H9 (cell line): ENCODE measurements at regions not wholly inside any gene's neighbourhood (a gene's known extent, or its start where the extent isn't known, plus 50 kb on each side); places are given as distances from the start of the nearest gene placed in this dataset.

Source experiments
- DNase-seq: peaks from one replicate; pipeline ENCODE4 v3.0.0-alpha.2; 2017
- H2AFZ ChIP-seq: one replicate; pipeline ENCODE4 v1.6.1; 2013; ENCODE audit warnings: mild to moderate bottlenecking, low read length, control low read depth, moderate library complexity
- H2AK5ac ChIP-seq: 2 replicates; pipeline ENCODE4 v1.6.1; 2013; ENCODE audit warnings: low read length, control low read depth, mixed read lengths; ENCODE audit not compliant: insufficient read length
- H2BK120ac ChIP-seq: one replicate; pipeline ENCODE4 v1.6.1; 2013; ENCODE audit warnings: low read depth, mild to moderate bottlenecking, low read length, control low read depth, inconsistent platforms; ENCODE audit not compliant: poor library complexity, severe bottlenecking
- H2BK12ac ChIP-seq: 2 replicates; pipeline ENCODE4 v1.6.1; 2013; ENCODE audit warnings: low read length, control low read depth, mixed read lengths, low read depth; ENCODE audit not compliant: insufficient read length
- H2BK15ac ChIP-seq: 2 replicates; pipeline ENCODE4 v1.6.1; 2013; ENCODE audit warnings: low read depth, low read length, control low read depth
- H2BK20ac ChIP-seq: one replicate; pipeline ENCODE4 v1.6.1; 2013; ENCODE audit warnings: low read depth, mild to moderate bottlenecking, low read length, control low read depth, inconsistent platforms; ENCODE audit not compliant: poor library complexity, severe bottlenecking
- H2BK5ac ChIP-seq: 2 replicates; pipeline ENCODE4 v1.6.1; 2013; ENCODE audit warnings: low read length, control low read depth, mixed read lengths; ENCODE audit not compliant: insufficient read length
- H3K14ac ChIP-seq: 2 replicates; pipeline ENCODE4 v1.6.1; 2013; ENCODE audit warnings: low read length, control low read depth; ENCODE audit not compliant: insufficient read depth
- H3K18ac ChIP-seq: 2 replicates; pipeline ENCODE4 v1.6.1; 2013; ENCODE audit warnings: low read depth, mild to moderate bottlenecking, mixed read lengths, low read length, control low read depth; ENCODE audit not compliant: insufficient read length
- H3K23ac ChIP-seq: 2 replicates; pipeline ENCODE4 v1.6.1; 2013; ENCODE audit warnings: low read length, control low read depth, mixed read lengths, low read depth; ENCODE audit not compliant: insufficient read length
- H3K23me2 ChIP-seq: 2 replicates; pipeline ENCODE4 v1.6.1; 2013; ENCODE audit warnings: low read depth, mild to moderate bottlenecking, mixed read lengths, low read length, control low read depth; ENCODE audit not compliant: insufficient read length, poor library complexity, severe bottlenecking
- H3K27ac ChIP-seq: 2 replicates; pipeline ENCODE4 v1.5.1; 2013; ENCODE audit warnings: low read length, control low read depth, mixed read lengths, low read depth; ENCODE audit not compliant: insufficient read length
- H3K27me3 ChIP-seq: 2 replicates; pipeline ENCODE4 v1.6.1; 2013; ENCODE audit warnings: low read length, control low read depth, inconsistent platforms; ENCODE audit not compliant: insufficient read depth
- H3K4ac ChIP-seq: 2 replicates; pipeline ENCODE4 v1.6.1; 2013; ENCODE audit warnings: low read depth, mild to moderate bottlenecking, control low read depth, inconsistent platforms, low read length, moderate library complexity
- H3K4me1 ChIP-seq: 2 replicates; pipeline ENCODE4 v1.6.1; 2013; ENCODE audit warnings: low read length, control low read depth, inconsistent platforms; ENCODE audit not compliant: insufficient read depth
- H3K4me2 ChIP-seq: 2 replicates; pipeline ENCODE4 v1.6.1; 2013; ENCODE audit warnings: low read length, control low read depth, mixed read lengths; ENCODE audit not compliant: insufficient read length, insufficient read depth
- H3K56ac ChIP-seq: 2 replicates; pipeline ENCODE4 v1.6.1; 2013; ENCODE audit warnings: low read depth, mild to moderate bottlenecking, mixed read lengths, low read length, control low read depth; ENCODE audit not compliant: insufficient read length
- H3K79me1 ChIP-seq: 2 replicates; pipeline ENCODE4 v1.6.1; 2013; ENCODE audit warnings: low read depth, mild to moderate bottlenecking, moderate library complexity, low read length, control low read depth, inconsistent platforms; ENCODE audit not compliant: insufficient read depth, poor library complexity, severe bottlenecking
- H3K79me2 ChIP-seq: 2 replicates; pipeline ENCODE4 v1.6.1; 2013; ENCODE audit warnings: low read length, control low read depth, inconsistent platforms; ENCODE audit not compliant: insufficient read depth
- H3K9ac ChIP-seq: 2 replicates; pipeline ENCODE4 v1.6.1; 2013; ENCODE audit warnings: low read length, control low read depth, mixed read lengths; ENCODE audit not compliant: insufficient read length; ENCODE audit errors: extremely low read depth
- H3K9me3 ChIP-seq: one replicate; pipeline ENCODE4 v1.6.1; 2013; ENCODE audit warnings: low read depth, low read length, inconsistent platforms; ENCODE audit not compliant: control insufficient read depth
- H3T11ph ChIP-seq: one replicate; pipeline ENCODE4 v1.6.1; 2013; ENCODE audit warnings: mild to moderate bottlenecking, low read length, control low read depth, inconsistent platforms
- H4K20me1 ChIP-seq: one replicate; pipeline ENCODE4 v1.6.1; 2013; ENCODE audit not compliant: control insufficient read depth, insufficient read length, insufficient read depth
- H4K5ac ChIP-seq: 2 replicates; pipeline ENCODE4 v1.6.1; 2013; ENCODE audit warnings: low read depth, mild to moderate bottlenecking, mixed read lengths, low read length, control low read depth; ENCODE audit not compliant: insufficient read length
- H4K8ac ChIP-seq: replicated peaks from 2 replicates; pipeline ENCODE4 v1.6.1; 2013; ENCODE audit warnings: low read length, control low read depth, mixed read lengths, low read depth; ENCODE audit not compliant: insufficient read length
- H4K91ac ChIP-seq: 2 replicates; pipeline ENCODE4 v1.6.1; 2013; ENCODE audit warnings: low read depth, mild to moderate bottlenecking, moderate library complexity, mixed read lengths, low read length, control low read depth; ENCODE audit not compliant: insufficient read length
- H3K27ac Mint-ChIP-seq, 3 experiments: 2 replicates in 2 of 3; 3 replicates in 1 of 3; pipeline ENCODE4 v1.8.0; 2020 to 2021; ENCODE audit warnings: mixed read lengths in 3 of 3, mild to moderate bottlenecking in 1 of 3, moderate library complexity in 1 of 3
- H3K27me3 Mint-ChIP-seq: 2 replicates; pipeline ENCODE4 v1.8.0; 2021; ENCODE audit warnings: low read depth, mild to moderate bottlenecking, moderate library complexity, mixed read lengths
- H3K36me3 Mint-ChIP-seq, 3 experiments: 2 replicates in 2 of 3; 3 replicates in 1 of 3; pipeline ENCODE4 v1.8.0; 2020 to 2021; ENCODE audit warnings: low read depth in 3 of 3, mixed read lengths in 3 of 3; ENCODE audit not compliant: insufficient read depth in 1 of 3
- H3K4me1 Mint-ChIP-seq, 2 experiments: 2 replicates each; pipeline ENCODE4 v1.8.0; 2020; ENCODE audit warnings: mixed read lengths in 2 of 2
- H3K4me3 Mint-ChIP-seq, 2 experiments: 2 replicates in 1 of 2; 3 replicates in 1 of 2; pipeline ENCODE4 v1.8.0; 2020 to 2021; ENCODE audit warnings: mild to moderate bottlenecking in 2 of 2, mixed read lengths in 2 of 2, moderate library complexity in 1 of 2
- H3K9me3 Mint-ChIP-seq, 2 experiments: 2 replicates in 1 of 2; 3 replicates in 1 of 2; pipeline ENCODE4 v1.8.0; 2020; ENCODE audit warnings: mild to moderate bottlenecking in 2 of 2, mixed read lengths in 2 of 2, moderate library complexity in 1 of 2
- CTCF ChIP-seq: fragments of 200-600 bp; sonication (generic); conservative IDR thresholded peaks from 3 replicates; pipeline ENCODE4 v1.8.0; 2021; ENCODE audit warnings: antibody characterized with exemption, mild to moderate bottlenecking
- WGBS: extraction: QIAGEN DNeasy Blood & Tissue Kit; methylation state at CpG from one replicate; pipeline ENCODE4 v1.1.7; 2013; ENCODE audit warnings: missing lambda C conversion rate, low lambda C conversion rate, mixed read lengths; ENCODE audit not compliant: insufficient read length; ENCODE audit errors: extremely low coverage; 5-methylcytosine and 5-hydroxymethylcytosine counted together

GRCh38 chr7:155230169-155230593 lies 67.5 kb upstream of the INSIG1 start:
- no peak overlapping the region for H2AK5ac ChIP-seq
- H2BK5ac ChIP-seq, result no peak overlapping the region
- no peaks in the 10 kb centered on the region for H3K79me2 ChIP-seq
- DNase-seq, result peak; percentile 46
- H3K4me1 ChIP-seq, result 0 out of 2 replicates have a peak, but pooled peaks cover 2% of the 10 kb centered on the region
- Mint-ChIP-seq H3K9me3 (no peaks in the 10 kb centered on the region; a peak in 1 of 5 replicates), H3K4me1 (peaks cover 29 to 35% of the 10 kb centered on the region in 2 experiments), H3K27ac (no peak overlapping the region), H3K36me3 (no peaks in the 10 kb centered on the region; a peak in 1 of 7 replicates), H3K4me3 (no peak overlapping the region), H3K27me3 (peaks cover 55% of the 10 kb centered on the region)
- no peak overlapping the region for H2BK12ac ChIP-seq
- H3K79me1 ChIP-seq, result no peaks in the 10 kb centered on the region
- H4K8ac ChIP-seq, result no peak overlapping the region
- H3K14ac ChIP-seq, result no peak overlapping the region
- no peak overlapping the region for H3K4me2 ChIP-seq
- H4K5ac ChIP-seq, result no peak overlapping the region
- H3K56ac ChIP-seq, result no peak overlapping the region
- no peak overlapping the region for H3K27ac ChIP-seq
- H3T11ph ChIP-seq, result no peak overlapping the region
- no peaks in the 10 kb centered on the region for H3K9me3 ChIP-seq
- no peak overlapping the region for H2BK120ac ChIP-seq
- no peak overlapping the region for H2BK15ac ChIP-seq
- H2BK20ac ChIP-seq, result no peak overlapping the region
- H2AFZ ChIP-seq, result no peak overlapping the region
- H3K23ac ChIP-seq, result no peak overlapping the region
- no peak overlapping the region for H3K9ac ChIP-seq
- no peak overlapping the region for H3K18ac ChIP-seq
- H3K27me3 ChIP-seq, result no peaks in the 10 kb centered on the region; the same call in 1 of the 2 replicates
- TF ChIP-seq CTCF, result no peak
- no CpG with 5 or more reads among the region's 11 CpGs for WGBS
- H4K20me1 ChIP-seq, result peaks cover 2% of the 10 kb centered on the region
- H4K91ac ChIP-seq, result no peak overlapping the region
- H3K23me2 ChIP-seq, result no peaks in the 10 kb centered on the region
- no peak overlapping the region for H3K4ac ChIP-seq
